Gastroesophageal sphincter (tissue), 3 donors: ENCODE measurements at regions not wholly inside any gene's neighbourhood (a gene's known extent, or its start where the extent isn't known, plus 50 kb on each side); places are given as distances from the start of the nearest gene placed in this dataset.

Source experiments
- EP300 ChIP-seq: sonication (generic); formaldehyde crosslinking; IDR thresholded peaks from one replicate; pipeline ENCODE4 v1.6.1; 2017; ENCODE audit warnings: antibody characterized with exemption, mild to moderate bottlenecking
- POLR2AphosphoS5 ChIP-seq: sonication (generic); formaldehyde crosslinking; IDR thresholded peaks from one replicate; pipeline ENCODE4 v1.6.1; 2017; ENCODE audit warnings: antibody characterized with exemption
- TF ChIP-seq, protein P1 (sequence below), 4 experiments: fragments of 200-600 bp in 2 of 4; fragments of 450-650 bp in 2 of 4; sonication (generic) in 1 of 4; IDR thresholded peaks; one replicate each; pipeline ENCODE4 v1.5.1; 2017 to 2019; ENCODE audit warnings: antibody characterized with exemption in 4 of 4, mild to moderate bottlenecking in 2 of 4, moderate library complexity in 2 of 4

DNA sequence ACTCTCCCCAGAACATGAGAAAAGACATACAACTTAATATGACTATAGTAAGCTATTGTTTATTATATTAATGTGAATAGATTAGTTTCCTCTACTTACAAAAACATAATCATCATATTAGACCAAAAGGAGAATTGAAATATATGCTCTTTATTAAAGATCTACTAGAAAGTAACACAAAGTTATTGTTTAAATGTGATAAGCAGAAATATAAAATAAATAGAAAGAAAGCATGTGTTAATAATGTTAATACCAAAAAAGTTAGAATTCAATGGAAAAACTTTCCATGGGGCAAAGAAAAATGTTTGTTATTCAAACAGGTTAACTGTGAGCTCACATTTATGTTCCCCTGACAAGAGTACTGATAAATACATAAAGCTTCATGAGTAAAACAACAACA, 421.4 kb upstream of the UBE2E3 start:
- TF ChIP-seq, protein P1, sequence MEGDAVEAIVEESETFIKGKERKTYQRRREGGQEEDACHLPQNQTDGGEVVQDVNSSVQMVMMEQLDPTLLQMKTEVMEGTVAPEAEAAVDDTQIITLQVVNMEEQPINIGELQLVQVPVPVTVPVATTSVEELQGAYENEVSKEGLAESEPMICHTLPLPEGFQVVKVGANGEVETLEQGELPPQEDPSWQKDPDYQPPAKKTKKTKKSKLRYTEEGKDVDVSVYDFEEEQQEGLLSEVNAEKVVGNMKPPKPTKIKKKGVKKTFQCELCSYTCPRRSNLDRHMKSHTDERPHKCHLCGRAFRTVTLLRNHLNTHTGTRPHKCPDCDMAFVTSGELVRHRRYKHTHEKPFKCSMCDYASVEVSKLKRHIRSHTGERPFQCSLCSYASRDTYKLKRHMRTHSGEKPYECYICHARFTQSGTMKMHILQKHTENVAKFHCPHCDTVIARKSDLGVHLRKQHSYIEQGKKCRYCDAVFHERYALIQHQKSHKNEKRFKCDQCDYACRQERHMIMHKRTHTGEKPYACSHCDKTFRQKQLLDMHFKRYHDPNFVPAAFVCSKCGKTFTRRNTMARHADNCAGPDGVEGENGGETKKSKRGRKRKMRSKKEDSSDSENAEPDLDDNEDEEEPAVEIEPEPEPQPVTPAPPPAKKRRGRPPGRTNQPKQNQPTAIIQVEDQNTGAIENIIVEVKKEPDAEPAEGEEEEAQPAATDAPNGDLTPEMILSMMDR (IDR thresholded peaks at IDR 0.05): no peak
- TF ChIP-seq POLR2AphosphoS5 (no peak), EP300 (no peak)
